GF-D8 (cell line): ENCODE measurements at regions not wholly inside any gene's neighbourhood (a gene's known extent, or its start where the extent isn't known, plus 50 kb on each side); places are given as distances from the start of the nearest gene placed in this dataset.

ENCODE experiments used
- DNase-seq: peaks from one replicate; lab custom pipeline; 2025; lab: John Stamatoyannopoulos, UW

DNA sequence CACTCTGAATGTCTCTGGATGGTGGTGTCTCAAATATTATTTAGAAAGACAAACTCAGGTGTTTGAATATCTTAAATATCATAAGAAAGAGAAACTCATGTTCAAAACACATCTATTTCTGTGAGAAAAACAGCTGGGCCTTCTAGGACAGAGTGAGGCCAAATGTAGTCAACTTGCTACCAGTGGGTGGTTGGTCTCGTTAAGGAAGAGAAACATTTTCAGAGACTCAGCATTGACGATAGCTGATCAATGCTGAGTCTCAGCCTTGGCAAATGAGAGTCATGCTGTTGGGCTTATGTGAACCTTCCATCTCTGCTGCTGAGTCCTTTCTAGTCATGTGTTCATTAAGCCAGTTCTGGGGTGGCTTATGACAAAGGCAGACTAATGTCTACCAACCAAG lies 418.0 kb downstream of the CETN3 start:
- DNase-seq = no peak

- no peak for DNase-seq
Measured at GRCh38 chr5:89989776-89990175, 419.8 kb downstream of the CETN3 start.

DNA sequence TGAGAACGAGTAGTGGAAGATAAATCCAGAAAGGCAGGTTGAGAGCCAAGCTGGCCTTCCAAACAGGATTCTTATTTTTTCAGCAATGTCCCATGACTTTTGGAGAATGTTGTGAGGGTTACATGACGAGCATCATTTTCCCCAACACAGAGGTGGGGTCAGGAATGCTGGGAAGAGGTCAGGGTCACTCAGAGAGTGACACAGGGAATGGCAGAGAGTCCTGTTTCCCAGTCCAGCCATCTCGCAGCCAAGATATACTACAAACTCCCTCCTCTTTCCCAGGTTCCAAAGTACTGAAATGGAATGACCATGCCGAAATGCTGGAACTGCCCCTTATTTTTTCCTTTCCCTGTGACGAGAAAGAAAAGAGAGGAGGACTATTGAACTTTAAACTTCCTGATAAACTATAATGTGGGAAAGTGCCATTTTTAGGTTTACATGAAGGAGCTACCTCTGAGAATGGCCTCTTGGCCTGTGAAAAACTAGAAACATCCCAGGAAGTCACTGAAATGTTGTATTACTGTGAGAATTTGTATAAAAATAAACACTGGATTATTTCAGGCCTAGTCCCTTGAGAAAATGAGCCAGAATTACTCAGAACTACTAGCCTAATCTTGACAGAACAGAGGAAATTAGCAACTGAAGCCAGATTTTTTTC lies 420.4 kb downstream of the CETN3 start:
- no peak for DNase-seq

- no peak for DNase-seq
Measured at GRCh38 chr5:89988129-89988810, 421.3 kb downstream of the CETN3 start.

DNA sequence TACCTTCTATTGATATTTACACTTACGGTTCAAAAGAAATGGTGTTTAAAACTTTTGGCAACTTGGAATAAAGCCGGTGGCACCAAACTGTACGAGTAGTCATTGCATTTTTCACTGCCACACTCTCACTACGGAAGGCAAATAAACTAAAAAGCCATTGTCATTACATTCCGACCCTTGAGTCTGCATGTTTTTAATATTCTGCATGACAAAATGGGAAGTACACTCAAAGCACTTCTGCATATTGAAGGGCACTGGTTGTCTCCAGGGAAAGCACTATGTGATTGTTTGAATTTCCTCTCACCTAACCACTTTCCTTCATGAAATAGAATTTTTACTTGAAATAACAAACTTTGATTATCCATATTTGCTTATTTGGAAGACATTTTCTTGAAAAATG lies 426.3 kb downstream of the CETN3 start:
- DNase-seq = no peak

- no peak for DNase-seq
Measured at GRCh38 chr5:89981878-89982773, 427.4 kb downstream of the CETN3 start.

DNA sequence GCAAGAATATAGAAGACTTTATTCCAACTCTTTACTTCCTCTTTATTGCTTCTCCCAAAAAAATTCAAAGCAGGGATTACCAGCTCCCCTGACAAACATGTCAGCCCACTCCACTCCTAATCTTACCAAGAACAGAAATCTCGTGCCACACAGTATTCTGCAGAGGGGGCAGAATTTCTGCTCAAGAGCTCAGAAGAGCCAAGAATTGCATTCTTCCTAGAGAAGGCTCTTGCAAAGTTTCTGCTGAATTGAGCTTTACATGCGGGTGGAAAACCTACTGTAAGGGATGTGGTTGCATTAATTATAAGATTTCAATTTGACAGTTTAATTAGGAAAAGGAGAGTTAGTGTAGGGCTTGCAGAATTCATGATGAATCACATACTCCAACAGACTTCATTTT lies 428.5 kb downstream of the CETN3 start:
- DNase-seq = no peak

- no peak for DNase-seq
Measured at GRCh38 chr5:89973516-89973915, 436.0 kb downstream of the CETN3 start.

DNA sequence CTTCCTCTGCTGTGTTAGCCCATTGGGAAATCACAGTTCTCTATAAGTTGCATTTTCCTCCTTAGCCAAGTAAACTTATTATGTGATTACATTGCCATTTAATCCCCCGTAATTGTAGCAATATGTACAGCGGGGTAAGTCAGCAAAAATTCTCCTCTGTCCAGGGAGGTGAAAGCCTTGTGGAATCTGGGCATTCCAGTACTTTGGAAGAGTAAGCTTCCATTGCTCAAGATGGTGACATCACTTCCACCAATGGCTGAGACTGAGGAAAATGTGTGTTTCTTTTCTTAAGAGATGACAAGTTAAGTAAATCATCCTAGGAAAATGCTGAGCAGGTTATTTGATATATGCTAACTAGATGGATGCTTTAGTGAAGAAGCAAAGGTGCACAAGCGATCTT lies 436.7 kb downstream of the CETN3 start:
- no peak for DNase-seq

GRCh38 chr5:89968958-89969381 lies 440.6 kb downstream of the CETN3 start:
- no peak for DNase-seq

- no peak for DNase-seq
Measured at GRCh38 chr5:89967771-89968444, 441.6 kb downstream of the CETN3 start.

DNA sequence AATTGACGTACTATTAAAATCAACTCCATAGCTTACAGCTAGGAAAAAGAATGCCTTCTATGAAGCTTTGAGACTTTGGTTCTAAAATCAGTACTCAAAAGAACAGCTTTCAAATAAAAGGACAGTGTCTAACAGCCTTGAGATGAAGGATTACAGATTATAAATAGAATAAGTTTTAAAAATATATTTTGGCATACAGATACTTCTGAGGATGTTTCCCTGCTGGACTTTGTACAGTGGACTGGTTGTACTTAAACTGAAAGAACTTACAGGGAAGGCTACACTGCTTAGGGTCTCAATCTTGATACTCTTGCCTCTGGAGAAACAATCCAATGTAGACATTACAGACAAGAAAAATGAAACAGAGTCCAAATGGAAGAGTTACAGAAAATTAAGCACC lies 452.7 kb downstream of the CETN3 start:
- no peak for DNase-seq

GRCh38 chr5:89954916-89955315 lies 454.6 kb downstream of the CETN3 start:
- no peak for DNase-seq

- DNase-seq = no peak
Measured at GRCh38 chr5:89951876-89952275, 457.7 kb downstream of the CETN3 start.

GRCh38 chr5:89950234-89950633 lies 459.3 kb downstream of the CETN3 start:
- DNase-seq = no peak

- no peak for DNase-seq
Measured at GRCh38 chr5:89948977-89949376, 460.6 kb downstream of the CETN3 start.

DNA sequence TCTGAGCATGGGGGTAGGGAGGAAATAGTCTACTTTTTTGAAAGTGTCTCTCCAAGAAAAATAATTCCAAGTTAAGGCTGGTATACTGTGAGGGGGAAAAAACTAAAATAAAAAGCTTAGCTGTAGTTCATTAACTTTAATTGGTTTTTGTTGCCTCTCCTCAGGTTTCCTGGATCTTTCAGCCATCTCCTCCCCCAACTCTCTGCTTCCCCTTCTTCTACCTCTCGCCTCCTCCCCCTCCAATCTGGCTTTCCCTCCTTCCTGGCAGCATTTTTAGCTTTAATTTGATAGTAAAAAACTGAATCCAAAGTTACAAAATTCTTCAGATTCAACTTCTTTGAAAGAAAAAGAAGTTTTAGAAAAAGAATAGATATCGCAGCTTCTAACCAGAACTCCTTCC lies 462.6 kb downstream of the CETN3 start:
- no peak for DNase-seq

- no peak for DNase-seq
Measured at GRCh38 chr5:89946508-89946907, 463.0 kb downstream of the CETN3 start.

- no peak for DNase-seq
Measured at GRCh38 chr5:89942171-89942570, 467.4 kb downstream of the CETN3 start.

DNA sequence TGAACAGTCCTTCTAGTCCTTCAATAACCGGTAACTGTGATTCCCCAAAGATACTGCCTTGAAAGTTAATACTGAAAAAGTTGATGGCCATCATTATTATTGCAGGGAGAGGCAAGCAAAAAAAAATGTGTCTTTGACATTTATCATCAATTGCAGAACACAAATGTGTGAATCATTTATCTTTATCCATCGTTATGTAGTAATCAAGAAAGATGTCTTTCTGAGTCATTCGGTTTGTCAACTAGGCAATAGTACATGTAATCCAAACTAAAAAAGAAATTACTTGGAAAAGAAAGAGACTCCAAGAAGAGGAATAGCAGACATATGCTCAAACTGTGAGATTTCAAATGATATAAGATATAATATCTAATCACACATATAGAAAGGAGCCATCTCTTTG lies 473.0 kb downstream of the CETN3 start:
- no peak for DNase-seq

GRCh38 chr5:89934069-89934468 lies 475.5 kb downstream of the CETN3 start:
- DNase-seq = no peak

DNA sequence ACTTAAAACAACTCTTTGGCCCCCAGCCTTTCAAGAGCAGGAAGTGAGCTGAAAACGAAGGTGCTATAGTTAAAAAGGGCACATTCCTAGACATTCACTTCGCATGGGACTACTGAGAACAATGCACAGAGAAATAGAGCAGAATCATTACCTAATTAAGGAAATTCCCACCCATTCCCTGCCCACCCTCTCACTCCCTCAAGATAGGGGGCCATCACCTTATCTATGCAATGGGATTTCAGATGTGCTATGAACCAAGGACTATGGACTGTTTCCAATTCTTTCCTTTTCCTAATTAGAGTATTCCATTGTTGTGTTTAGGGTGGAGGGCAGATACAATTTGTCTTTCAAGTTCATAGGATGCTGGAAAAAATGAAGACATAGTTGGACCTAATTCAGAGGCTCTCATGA lies 476.8 kb downstream of the CETN3 start:
- no peak for DNase-seq
